Transverse colon (tissue), 4 donors: ENCODE measurements at regions not wholly inside any gene's neighbourhood (a gene's known extent, or its start where the extent isn't known, plus 50 kb on each side); places are given as distances from the start of the nearest gene placed in this dataset.

Source experiments
- EP300 ChIP-seq: sonication (generic); formaldehyde crosslinking; IDR thresholded peaks from one replicate; pipeline ENCODE4 v1.6.1; 2017; ENCODE audit warnings: antibody characterized with exemption, low read depth
- POLR2A ChIP-seq: fragments of 450-650 bp; IDR thresholded peaks from one replicate; pipeline ENCODE4 v1.6.1; 2016; ENCODE audit warnings: antibody characterized with exemption, mild to moderate bottlenecking, moderate library complexity
- POLR2AphosphoS5 ChIP-seq, 3 donors: sonication (generic); formaldehyde crosslinking; IDR thresholded peaks; one replicate each; pipeline ENCODE4 v1.6.1; 2016; ENCODE audit warnings: antibody characterized with exemption in 3 of 3
- TF ChIP-seq, protein P1 (sequence below), 5 experiments: fragments of 200-600 bp in 3 of 5; fragments of 450-650 bp in 2 of 5; sonication (generic) in 3 of 5; IDR thresholded peaks; 1 replicate in 2 of 5; 2 replicates in 3 of 5; pipeline ENCODE4 v1.5.1; 2016 to 2017; ENCODE audit warnings: antibody characterized with exemption in 5 of 5, inconsistent platforms in 3 of 5, mild to moderate bottlenecking in 2 of 5, moderate library complexity in 1 of 5

DNA sequence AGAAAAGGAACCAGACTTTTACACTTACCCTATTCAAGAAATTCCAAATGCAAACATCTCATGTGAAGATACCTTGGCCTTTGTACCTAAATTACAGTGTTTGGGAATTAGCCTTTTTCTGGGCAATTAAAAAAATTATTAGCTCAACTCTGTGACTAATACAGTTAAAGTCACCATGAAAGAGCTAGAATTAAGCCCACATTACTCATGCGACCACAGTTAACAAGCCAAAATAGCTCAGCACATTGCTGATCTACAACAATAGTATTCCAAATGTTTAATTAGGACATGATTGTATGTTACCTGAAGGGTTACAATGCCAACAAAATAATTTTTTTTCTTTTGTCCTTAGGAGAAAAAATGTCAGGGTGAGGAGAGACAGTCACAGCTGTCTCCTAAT, 263.6 kb upstream of the GPC6 start:
- TF ChIP-seq, protein P1, sequence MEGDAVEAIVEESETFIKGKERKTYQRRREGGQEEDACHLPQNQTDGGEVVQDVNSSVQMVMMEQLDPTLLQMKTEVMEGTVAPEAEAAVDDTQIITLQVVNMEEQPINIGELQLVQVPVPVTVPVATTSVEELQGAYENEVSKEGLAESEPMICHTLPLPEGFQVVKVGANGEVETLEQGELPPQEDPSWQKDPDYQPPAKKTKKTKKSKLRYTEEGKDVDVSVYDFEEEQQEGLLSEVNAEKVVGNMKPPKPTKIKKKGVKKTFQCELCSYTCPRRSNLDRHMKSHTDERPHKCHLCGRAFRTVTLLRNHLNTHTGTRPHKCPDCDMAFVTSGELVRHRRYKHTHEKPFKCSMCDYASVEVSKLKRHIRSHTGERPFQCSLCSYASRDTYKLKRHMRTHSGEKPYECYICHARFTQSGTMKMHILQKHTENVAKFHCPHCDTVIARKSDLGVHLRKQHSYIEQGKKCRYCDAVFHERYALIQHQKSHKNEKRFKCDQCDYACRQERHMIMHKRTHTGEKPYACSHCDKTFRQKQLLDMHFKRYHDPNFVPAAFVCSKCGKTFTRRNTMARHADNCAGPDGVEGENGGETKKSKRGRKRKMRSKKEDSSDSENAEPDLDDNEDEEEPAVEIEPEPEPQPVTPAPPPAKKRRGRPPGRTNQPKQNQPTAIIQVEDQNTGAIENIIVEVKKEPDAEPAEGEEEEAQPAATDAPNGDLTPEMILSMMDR (IDR thresholded peaks at IDR 0.05): no peak
- TF ChIP-seq POLR2AphosphoS5 (IDR thresholded peaks at IDR 0.05): no peak
- TF ChIP-seq POLR2A: no peak
- TF ChIP-seq EP300: no peak
